H1 (cell line): ENCODE measurements at regions not wholly inside any gene's neighbourhood (a gene's known extent, or its start where the extent isn't known, plus 50 kb on each side); places are given as distances from the start of the nearest gene placed in this dataset.

Experiments used
- RNF2 ChIP-seq: fragments of 200-900, 300-1000 bp; sonication (generic); IDR thresholded peaks from 2 replicates; pipeline ENCODE4 v1.7.1; 2016; ENCODE audit warnings: borderline replicate concordance, low read depth, mild to moderate bottlenecking, antibody characterized with exemption, low read length; ENCODE audit not compliant: poor library complexity, severe bottlenecking; ENCODE audit errors: missing control alignments
- SIRT6 ChIP-seq: IDR thresholded peaks from one replicate; pipeline ENCODE4 v1.7.1; 2012; ENCODE audit warnings: low read length, inconsistent platforms
- TF ChIP-seq, protein P1 (sequence below): IDR thresholded peaks from 2 replicates; pipeline ENCODE4 v1.6.1; 2012; ENCODE audit warnings: inconsistent platforms

- no peak for TF ChIP-seq RNF2
- TF ChIP-seq SIRT6, result no peak
- TF ChIP-seq, protein P1, sequence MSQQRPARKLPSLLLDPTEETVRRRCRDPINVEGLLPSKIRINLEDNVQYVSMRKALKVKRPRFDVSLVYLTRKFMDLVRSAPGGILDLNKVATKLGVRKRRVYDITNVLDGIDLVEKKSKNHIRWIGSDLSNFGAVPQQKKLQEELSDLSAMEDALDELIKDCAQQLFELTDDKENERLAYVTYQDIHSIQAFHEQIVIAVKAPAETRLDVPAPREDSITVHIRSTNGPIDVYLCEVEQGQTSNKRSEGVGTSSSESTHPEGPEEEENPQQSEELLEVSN, result no peak
These were observed 233.3 kb upstream of the CACNA2D1 start (continued) for GRCh38 chr7:82676777-82677463.
